NOMO-1 treated with DMSO at 0.1 percent for 48 hours (cell line): ENCODE measurements at regions not wholly inside any gene's neighbourhood (a gene's known extent, or its start where the extent isn't known, plus 50 kb on each side); places are given as distances from the start of the nearest gene placed in this dataset.
"Not testable (repeated sequence)": the region's sequence is repeated elsewhere in the genome, so short reads cannot be mapped to it uniquely, and the experiment has no call there.

Source experiments
- DNase-seq: peaks from one replicate; lab custom pipeline; 2025; ENCODE audit not compliant: unreplicated experiment; lab: John Stamatoyannopoulos, UW

DNA sequence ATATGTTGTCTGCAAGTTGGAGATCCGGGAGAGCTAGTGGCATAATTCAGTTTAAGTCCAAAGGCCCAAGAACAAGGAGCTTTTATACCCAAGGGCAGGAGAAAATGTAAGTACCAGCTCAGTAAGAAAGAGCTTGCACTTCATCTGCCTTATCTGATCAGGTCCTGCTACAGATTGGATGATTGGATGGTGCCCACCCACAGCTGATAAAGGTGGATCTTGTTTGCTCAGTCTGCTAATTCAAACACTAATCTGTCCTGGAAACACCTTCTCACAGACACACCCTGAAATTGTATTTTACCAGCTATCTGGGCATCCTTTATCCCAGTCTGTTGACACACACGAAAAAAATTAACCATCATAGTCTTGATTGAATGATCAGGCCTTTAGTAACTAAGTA, 230.7 kb upstream of the SLC16A7 start:
- no peak for DNase-seq

DNA sequence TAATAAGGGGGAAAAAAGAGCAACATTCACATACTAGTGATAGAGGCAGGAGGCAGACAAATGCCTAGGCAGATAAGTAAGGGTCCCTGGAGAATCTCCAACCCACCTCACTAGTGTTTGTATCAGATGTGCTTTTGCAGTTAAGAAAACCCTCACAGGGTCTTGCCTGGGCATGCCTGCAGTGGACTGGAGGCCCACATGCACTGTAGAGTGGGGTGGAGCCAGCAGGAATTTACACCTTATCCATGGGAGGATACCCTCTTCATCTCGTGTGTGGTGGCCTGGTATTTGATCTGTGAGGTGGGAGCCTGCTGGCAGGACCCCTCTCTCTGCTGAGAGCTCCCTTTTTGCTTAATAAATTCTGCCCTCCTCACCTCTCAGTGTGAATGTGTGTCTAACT, 238.0 kb upstream of the SLC16A7 start:
- no peak for DNase-seq

DNA sequence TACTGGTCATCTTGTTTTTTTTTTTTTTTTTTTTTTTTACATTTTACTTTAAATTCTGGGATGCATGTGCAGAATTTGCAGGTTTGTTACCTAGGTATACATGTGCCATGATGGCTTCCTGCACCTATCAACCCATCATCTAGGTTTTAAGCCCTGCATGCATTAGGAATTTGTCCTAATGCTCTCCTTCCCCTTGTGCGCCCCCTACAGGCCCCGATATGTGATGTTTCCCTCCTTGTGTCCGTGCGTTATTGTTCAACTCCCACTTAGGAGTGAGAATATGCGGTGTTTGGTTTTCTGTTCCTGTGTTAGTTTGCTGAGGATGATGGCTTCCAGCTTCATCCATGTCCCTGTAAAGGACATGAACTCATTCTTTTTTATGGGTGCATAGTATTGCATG, 249.6 kb upstream of the SLC16A7 start:
- DNase-seq = not testable (repeated sequence)

DNA sequence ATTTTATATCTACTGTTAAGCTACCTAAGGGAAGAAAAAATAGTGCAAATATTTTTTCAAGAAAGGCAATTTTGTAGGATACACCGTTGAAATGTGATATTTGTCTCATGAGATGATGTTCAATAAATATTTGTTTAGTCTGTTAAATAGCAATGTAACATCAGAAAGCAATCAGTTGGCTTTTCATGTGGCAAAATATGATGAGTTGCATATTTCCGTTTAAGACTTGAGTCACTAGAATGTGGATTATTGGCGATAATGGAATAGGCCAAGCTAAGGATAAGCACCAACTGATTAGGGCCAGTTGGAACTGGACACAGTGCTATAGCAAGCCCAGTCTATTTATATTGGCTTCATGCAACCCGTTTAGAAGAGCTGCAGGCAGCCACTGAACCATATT, 250.4 kb upstream of the SLC16A7 start:
- DNase-seq = no peak

DNA sequence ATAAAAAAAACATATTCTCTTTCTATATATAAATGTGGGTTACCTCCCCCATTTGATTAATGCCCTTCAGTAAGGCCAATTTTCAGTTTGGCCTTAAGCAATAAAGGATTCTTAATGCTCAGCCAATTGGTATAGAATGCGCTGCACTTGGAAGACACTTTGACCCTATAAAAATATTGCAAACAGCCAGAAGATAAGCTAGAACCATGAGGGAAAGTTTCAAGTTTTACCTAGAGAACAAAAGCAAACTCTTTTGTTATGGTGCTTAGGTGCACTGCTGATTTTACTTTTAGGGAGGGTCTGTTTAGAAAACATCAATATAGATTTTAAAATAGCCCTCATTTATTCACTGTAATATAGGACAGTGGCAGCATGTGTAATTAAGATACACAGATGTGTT, 251.6 kb upstream of the SLC16A7 start:
- DNase-seq = no peak

DNA sequence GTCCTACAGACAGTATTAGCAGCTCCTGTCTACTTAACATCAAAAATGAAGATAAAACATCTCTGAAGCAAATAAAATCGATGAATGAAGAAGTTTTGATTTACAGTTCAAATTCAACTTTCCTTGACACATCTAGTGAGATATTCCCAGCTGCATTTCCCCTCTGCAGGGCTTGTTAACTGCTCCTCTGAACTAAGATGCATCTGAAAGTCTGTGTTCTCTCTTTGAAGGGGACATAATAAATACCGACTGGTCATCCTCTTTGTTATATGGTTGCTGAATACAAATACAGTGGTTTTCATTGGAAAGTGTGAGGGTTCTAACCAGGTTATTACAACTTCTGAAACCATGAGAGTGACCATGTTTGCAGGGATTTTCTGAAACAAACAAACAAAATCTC, 266.4 kb upstream of the SLC16A7 start:
- DNase-seq = no peak

DNA sequence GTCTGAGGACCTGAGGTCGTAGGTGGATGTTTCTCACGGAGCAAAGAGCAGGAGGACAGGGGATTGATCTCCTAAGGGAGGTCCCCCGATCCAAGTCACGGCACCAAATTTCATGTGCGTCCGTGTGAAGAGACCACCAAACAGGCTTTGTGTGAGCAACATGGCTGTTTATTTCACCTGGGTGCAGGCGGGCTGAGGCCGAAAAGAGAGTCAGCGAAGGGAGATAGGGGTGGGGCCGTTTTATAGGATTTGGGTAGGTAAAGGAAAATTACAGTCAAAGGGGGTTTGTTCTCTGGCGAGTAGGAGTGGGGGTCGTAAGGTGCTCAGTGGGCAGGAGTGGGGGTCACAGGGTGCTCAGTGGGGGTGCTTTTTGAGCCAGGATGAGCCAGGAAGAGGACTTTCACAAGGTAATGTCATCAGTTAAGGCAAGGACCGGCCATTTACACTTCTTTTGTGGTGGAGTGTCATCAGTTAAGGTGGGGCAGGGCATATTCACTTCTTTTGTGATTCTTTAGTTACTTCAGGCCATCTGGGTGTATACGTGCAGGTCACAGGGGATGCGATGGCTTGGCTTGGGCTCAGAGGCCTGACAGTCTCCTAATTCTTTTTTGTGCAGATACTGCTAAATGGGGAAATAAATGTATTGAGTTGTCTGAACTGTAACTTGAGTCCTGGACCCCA, 267.3 kb upstream of the SLC16A7 start:
- DNase-seq = not testable (repeated sequence)

DNA sequence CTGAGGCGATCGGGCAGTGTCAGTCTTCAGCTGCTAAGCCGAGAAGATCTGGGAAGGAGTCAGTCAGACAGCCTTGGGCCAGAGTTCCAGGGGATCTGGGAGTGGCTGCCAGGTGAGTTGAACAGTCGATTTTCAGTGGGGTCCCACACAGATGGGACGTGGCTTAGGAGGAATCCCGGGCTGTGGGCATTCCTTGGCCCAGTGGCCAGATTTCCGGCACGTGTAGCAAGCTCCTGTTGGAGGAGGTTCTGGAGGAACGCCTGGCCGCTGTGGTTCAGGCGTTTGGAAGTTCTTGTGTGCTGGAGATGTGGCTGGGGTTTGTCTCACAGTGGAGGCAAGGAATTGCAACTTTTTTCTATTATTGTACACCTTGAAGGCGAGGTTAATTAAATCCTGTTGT, 269.4 kb upstream of the SLC16A7 start:
- DNase-seq = not testable (repeated sequence)

DNA sequence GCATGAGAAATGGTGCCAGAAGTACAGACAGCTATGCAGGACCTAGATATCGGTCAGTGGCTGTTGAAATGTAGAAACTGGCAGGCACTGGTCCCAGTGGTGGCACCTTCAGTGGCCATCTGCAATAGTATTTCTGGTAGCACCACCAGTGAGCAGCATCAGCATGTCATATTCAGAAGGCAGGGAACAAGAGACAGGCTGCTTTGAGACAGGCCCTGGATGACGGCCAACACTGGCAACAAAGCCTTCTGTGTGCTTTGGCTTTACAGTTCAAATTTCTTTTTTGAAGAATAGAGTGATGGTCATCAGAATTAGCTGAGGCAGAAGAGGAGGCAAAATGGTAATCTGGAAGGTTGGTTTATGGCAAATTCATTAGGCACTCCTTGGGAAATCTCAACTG, 273.4 kb upstream of the SLC16A7 start:
- DNase-seq = no peak

DNA sequence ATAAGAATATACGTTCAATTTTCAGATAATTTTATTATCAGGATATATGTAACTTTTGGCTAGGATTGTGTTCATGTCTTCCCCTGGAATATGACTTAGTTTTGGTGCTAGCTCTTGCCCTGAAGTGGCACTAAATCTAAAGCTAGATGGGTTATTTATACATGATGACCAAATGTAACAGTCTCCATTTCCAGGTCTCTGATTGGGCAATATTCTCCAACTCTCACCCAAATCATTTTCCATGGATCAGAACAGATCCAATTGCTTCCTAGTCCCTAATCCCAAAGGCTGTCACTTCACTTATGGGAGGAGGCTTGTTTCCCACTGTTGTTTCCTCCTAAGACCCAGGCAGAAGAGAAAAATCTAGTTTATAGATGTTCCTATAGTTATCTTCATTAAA, 274.6 kb upstream of the SLC16A7 start:
- no peak for DNase-seq

DNA sequence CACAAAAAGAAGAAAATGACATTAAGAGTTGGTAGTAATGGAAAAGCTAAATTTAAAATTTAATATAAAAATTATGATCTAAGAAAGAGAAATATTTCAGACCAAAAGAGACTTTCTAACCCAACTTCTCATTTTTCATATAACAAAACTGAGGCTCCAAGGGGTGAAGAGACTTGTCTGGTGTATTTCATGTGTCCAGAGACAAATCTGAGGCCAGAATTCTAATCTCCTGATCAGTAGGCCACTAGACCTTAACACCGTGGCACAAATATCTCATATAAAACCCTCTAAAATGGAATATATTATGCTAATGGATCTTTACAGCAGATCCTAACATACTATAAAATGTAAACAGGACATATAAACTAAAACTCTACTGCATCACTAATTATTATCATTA, 275.7 kb upstream of the SLC16A7 start:
- DNase-seq = no peak

DNA sequence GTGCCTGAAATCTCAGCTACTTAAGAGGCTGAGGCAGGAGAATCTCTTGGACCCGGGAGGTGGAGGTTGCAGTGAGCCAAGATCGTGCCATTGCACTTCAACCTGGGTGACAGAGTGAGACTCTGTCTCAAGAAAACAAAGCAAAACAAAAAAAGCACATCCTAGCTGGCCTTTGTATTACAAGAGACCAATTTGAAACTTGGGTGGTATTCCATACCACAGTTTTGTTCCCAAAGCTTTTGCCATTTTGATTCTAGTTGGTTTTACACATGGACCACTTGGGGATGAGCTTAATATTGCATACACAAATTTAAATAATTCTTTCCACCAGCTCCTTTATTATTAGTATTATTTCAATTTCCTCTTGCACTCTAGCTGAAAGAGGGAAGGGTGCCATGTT, 276.9 kb upstream of the SLC16A7 start:
- no peak for DNase-seq

DNA sequence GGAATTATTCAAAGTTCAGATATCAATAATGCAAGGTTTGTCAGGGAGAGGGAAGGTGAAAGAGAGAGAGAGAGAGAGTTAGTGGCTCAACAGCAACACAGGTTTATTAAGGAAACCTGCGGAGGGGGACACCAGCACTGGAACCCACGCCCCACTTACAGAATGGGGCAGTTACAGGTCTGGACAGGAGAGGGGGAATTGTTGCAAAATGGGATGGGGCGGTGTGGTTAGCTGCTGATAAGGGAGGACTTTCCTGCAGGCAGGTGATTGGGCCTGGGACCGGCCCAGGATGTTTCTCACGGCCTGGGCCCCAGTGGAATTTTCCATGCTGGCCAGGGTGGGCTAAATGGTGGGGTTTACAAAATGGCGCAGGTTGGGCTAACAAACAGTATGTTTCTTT, 278.2 kb upstream of the SLC16A7 start:
- no peak for DNase-seq

DNA sequence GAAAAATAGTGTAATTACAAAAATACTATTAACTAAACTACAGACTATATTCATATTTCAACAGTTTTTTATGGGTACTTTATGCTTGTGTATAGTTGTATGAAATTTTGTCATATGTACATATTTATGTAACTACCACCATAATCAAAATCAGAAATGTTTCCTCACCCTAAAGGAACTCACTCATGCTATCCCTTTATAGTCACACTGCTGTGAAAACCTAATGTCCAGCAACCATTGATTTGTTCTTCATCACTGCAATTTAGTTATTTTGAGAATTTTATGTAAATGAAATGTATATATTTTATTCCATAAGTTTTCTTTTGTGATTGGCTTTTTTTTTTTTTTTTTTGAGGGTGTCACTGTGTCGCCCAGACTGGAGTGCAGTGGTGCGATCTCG, 278.9 kb upstream of the SLC16A7 start:
- DNase-seq = no peak

DNA sequence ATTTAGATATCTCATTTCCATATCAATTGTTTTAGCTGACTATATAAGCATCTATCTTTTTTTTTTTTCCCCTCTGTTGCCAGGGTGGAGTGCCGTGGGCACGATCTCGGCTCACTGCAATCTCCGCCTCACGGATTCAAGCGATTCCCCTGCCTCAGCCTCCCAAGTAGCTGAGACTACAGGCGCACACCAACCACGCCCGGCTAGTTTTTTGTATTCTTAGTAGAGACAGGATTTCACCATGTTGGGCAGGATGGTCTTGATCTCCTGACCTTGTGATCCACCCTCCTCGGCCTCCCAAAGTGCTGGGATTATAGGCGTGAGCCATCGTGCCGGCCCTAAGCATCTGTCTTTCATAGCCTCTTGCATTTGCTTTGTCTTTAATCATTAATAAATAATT, 279.5 kb upstream of the SLC16A7 start:
- not testable (repeated sequence) for DNase-seq

DNA sequence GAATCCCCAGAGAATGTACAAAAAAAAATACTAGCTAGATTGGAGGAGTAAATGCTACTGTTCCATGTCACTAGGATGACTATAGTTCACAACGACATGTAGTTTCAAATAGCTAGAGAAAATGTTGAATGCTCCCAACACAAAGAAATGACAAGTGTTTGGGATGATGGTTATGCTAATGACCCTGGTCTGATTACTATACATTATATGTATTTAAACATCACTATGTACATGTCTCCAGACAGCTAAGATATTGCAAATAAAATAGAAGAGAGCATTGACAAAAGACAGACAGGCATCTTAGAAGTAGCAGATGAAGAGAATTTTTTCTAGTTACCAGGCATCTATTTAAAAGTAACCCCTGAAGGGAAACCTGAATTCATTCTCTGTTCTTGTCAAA, 281.6 kb upstream of the SLC16A7 start:
- DNase-seq = no peak

DNA sequence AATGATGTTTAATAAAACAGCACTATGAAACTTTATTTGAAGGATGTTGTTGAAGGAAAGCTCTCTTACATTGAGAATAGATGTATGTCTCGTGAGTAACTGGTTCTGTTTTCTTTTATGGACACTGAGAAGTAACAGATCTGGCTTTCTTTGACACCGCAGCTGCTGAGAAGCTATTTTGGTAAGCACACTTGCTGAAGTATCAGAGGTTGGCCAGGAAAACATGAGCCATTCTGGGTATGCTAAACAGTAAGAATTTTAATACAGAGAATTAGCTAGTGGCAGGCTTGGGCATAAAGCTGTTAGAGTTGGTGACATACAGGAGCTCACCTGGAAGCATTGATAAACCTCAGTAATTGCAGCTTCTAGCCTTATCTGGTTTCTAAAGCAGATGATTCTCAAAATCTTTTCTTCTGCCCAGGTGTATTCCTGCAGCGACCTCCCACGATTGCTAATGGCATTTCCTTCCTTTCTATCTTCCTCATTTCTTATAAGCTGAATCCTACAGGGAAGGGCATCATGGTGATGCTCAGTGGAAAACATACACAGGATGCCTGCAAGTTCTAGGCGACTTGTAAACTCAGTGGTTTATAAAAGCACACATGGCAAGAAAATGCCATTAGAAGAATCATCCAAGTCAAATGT, 291.6 kb upstream of the SLC16A7 start:
- DNase-seq = no peak

DNA sequence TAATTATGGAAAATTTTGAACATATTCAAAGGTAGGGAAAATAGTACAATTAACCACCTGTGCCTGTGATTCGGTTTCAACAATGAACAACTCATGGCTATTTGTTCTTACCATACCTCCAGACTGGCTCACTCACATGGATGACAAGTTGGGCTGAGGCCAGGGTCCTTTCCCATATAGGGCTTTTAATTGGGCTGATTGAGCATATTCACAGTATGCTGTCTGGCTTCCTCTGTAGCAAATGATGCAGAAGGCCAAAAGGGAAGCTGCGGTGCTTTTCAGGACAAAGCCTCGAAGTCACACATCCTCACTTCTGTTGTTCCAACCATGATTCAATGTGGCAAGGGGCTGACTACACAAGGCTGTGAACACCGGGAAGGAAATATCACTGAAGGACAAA, 297.5 kb upstream of the SLC16A7 start:
- DNase-seq = no peak

DNA sequence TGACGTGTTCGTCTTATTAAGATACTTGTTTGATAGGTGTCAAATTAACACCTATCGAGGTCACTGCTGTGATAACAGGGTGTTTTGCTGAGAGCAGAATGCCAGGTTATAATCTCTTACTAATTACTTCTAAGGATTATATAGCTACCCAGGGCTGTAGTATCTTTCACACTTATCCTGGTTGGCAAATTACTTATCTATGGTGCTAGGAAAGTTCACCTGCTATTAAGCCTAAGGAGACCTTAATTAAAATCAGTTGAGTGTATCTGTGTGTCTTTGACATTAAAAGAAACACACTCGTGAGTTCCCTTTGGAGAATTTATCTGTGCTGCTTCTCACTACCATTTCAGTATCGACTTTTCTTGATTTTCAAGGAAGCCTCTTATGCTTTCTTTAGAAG, 301.6 kb upstream of the SLC16A7 start:
- no peak for DNase-seq

DNA sequence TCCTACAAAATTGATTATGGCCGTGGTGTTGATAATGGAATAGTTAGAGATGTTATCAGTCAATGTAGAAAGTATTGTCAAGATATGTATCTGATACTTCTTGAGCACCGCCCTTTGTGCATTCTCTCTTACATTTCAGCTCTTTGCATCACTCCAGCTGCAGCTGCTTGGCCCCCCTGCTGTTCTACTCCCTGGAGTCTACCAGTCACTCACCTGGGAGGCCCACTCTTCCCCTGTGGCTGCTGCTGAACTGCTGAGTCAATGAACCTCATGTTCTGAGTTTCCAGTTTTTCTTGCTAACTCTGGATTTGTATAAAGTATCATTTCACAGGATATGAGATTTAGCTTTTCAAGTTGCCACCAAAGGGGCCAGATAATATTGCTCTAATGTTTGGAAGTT, 312.8 kb upstream of the SLC16A7 start:
- DNase-seq = no peak

DNA sequence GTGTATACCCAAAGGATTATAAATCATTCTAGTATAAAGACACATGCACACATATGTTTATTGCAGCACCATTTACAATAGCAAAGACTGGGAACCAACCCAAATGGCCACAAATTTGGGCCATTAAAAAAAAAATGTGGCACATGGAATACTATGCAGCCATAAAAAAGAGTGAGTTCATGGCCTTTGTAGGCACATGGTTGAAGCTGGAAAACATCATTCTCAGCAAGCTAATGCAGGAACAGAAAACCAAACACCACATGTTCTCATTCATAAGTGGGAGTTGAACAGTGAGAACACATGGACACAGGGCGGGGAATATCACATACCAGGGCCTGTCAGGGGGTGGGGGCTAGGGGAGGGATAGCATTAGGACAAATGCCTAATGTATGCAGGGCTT, 322.3 kb upstream of the SLC16A7 start:
- DNase-seq = not testable (repeated sequence)

DNA sequence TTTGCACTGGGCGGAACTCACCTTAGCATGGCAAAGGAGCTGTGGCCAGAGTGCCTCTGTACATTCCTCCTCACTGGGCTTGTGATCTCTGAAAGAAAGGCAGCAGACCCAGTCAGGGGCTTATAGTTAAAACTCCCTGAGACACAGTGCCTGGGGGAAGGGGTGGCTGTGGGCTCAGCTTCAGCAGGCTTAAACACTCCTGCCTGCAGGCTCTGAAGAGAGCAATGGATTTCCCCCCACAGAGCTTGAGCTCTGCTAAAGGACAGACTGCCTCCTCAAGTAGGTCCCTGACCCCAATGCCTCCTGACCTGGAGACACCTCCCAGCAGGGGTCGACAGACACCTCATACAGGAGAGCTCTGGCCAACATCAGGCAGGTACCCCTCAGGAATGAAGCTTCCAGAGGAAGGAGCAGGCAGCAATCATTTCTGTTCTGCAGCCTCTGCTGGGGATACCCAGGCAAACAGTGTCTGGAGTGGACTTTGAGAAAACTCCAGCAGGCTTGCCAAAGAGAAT, 327.5 kb upstream of the SLC16A7 start:
- no peak for DNase-seq

DNA sequence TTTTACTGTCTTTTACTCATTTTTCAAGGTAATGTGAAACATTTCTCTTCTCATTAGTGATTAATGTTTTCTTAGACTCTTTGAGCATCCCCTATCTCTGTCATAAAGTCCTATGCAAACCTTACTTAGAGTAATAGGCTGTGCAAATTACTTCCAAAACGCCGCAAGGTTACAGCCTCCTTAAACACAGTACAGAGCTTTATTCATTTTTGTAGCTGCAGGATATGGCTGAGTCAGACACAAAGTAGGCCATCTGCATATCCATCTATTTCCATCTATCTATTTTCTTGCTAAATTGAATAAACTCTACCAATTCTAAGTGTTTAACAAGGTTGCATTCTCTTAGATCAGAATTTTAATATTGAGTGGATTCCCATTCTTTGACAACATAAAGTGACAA, 335.6 kb upstream of the SLC16A7 start:
- no peak for DNase-seq
